A549 (cell line): ENCODE measurements at regions not wholly inside any gene's neighbourhood (a gene's known extent, or its start where the extent isn't known, plus 50 kb on each side); places are given as distances from the start of the nearest gene placed in this dataset.

Experiments
- ATAC-seq, 2 experiments: fragments of 200-7000 bp in 1 of 2; fragments of >200 bp in 1 of 2; cut with Nextera tagmentation in 1 of 2; cut with Tn5 transposase in 1 of 2; 3 replicates each; pipeline versions ENCODE4 v1.8.0 to v1.9.1; 2018 to 2020; ENCODE audit warnings: mild to moderate bottlenecking in 1 of 2, moderate library complexity in 1 of 2
- CTCF ChIA-PET: fragments of 300-600 bp; sonication (Branson Sonifier 250); formaldehyde crosslinking; extraction: SDS; loops from one replicate; lab custom pipeline; 2021; ENCODE audit warnings: antibody characterized with exemption, inconsistent platforms; lab: Yijun Ruan, JAX
- POLR2A ChIA-PET: fragments of 350-600 bp; formaldehyde crosslinking; extraction: SDS; loops from one replicate; lab custom pipeline; 2021; ENCODE audit warnings: antibody characterized with exemption, inconsistent platforms; lab: Yijun Ruan, JAX
- DNase-seq, 2 experiments: peaks; one replicate each; pipeline versions ENCODE4 v3.0.0 to v3.0.0-alpha.2; 2011 to 2016; ENCODE audit warnings: low read depth in 1 of 2, low spot score in 1 of 2
- FAIRE-seq: peaks from 2 replicates; lab custom pipeline; 2011; peaks lifted over from hg19 to GRCh38; lab: Jason Lieb, UNC
- H3K27ac ChIP-seq, 2 experiments: fragments of >200 bp; sonication (Bioruptor Twin); formaldehyde crosslinking; 3 replicates each; pipeline ENCODE4 v1.5.1; 2016 to 2017
- H3K4me1 ChIP-seq: fragments of >200 bp; sonication (Bioruptor Twin); formaldehyde crosslinking; 3 replicates; pipeline ENCODE4 v1.6.1; 2016
- H3K4me2 ChIP-seq: fragments of >200 bp; sonication (Bioruptor Twin); formaldehyde crosslinking; 3 replicates; pipeline ENCODE4 v1.6.1; 2016
- H3K4me3 ChIP-seq: fragments of >200 bp; sonication (Bioruptor Twin); formaldehyde crosslinking; 3 replicates; pipeline ENCODE4 v1.5.1; 2016
- H3K9me3 ChIP-seq: fragments of >200 bp; sonication (Bioruptor Twin); formaldehyde crosslinking; 3 replicates; pipeline ENCODE4 v1.6.1; 2016
- ATOH8 ChIP-seq: fragments of 250-450 bp; sonication (Bioruptor Pico); IDR thresholded peaks from 2 replicates; pipeline ENCODE4 v1.5.0; 2020; ENCODE audit warnings: low read depth, mild to moderate bottlenecking, moderate library complexity
- BHLHE40 ChIP-seq: IDR thresholded peaks from 2 replicates; pipeline ENCODE4 v1.6.1; 2012; ENCODE audit warnings: low read depth, low read length, inconsistent platforms
- CTCF ChIP-seq: fragments of >200 bp; sonication (Bioruptor Twin); formaldehyde crosslinking; IDR thresholded peaks from 3 replicates; pipeline ENCODE4 v1.5.1; 2016
- EHF ChIP-seq: fragments of 250-450 bp; sonication (Bioruptor Pico); IDR thresholded peaks from 2 replicates; pipeline ENCODE4 v1.5.0; 2020; ENCODE audit warnings: mild to moderate bottlenecking
- FOSL2 ChIP-seq, 2 experiments: fragments of 450-650 bp in 1 of 2; fragments of >200 bp in 1 of 2; sonication (Bioruptor Twin) in 1 of 2; formaldehyde crosslinking; IDR thresholded peaks; 2 replicates each; pipeline versions ENCODE4 v1.5.0 to v1.6.1; 2016 to 2020; ENCODE audit warnings: mild to moderate bottlenecking in 1 of 2, moderate library complexity in 1 of 2
- HDAC2 ChIP-seq: fragments of 200-600 bp; sonication (generic); IDR thresholded peaks from 2 replicates; pipeline ENCODE4 v1.6.1; 2016
- HOXB13 ChIP-seq: fragments of 250-450 bp; sonication (Bioruptor Pico); IDR thresholded peaks from 2 replicates; pipeline ENCODE4 v1.5.0; 2020; ENCODE audit warnings: low read depth, mild to moderate bottlenecking, moderate library complexity
- HOXB5 ChIP-seq: fragments of 250-450 bp; sonication (Bioruptor Pico); IDR thresholded peaks from 2 replicates; pipeline ENCODE4 v1.5.0; 2020; ENCODE audit warnings: mild to moderate bottlenecking, moderate library complexity
- JUN ChIP-seq, 2 experiments: fragments of >200 bp; sonication (Bioruptor Twin); formaldehyde crosslinking; IDR thresholded peaks; 2 replicates in 1 of 2; 3 replicates in 1 of 2; pipeline ENCODE4 v1.6.1; 2016 to 2017
- KDM5A ChIP-seq: fragments of 200-600 bp; sonication (generic); IDR thresholded peaks from 2 replicates; pipeline ENCODE4 v1.6.1; 2016; ENCODE audit warnings: antibody characterized with exemption, mild to moderate bottlenecking
- MAX ChIP-seq: IDR thresholded peaks from 2 replicates; pipeline ENCODE4 v1.6.1; 2012
- NR3C1 ChIP-seq: fragments of >200 bp; sonication (Bioruptor Twin); formaldehyde crosslinking; IDR thresholded peaks from 3 replicates; pipeline ENCODE4 v1.6.1; 2017
- PBX3 ChIP-seq: IDR thresholded peaks from 2 replicates; pipeline ENCODE4 v1.6.1; 2012
- POLR2A ChIP-seq: IDR thresholded peaks from 2 replicates; pipeline ENCODE4 v1.6.1; 2012; ENCODE audit warnings: mild to moderate bottlenecking, low read length
- RCOR1 ChIP-seq: fragments of 150-350 bp; IDR thresholded peaks from 2 replicates; pipeline ENCODE4 v1.6.1; 2014; ENCODE audit warnings: antibody characterized with exemption, low read length, low read depth
- REST ChIP-seq: fragments of 200-600 bp; sonication (generic); IDR thresholded peaks from 2 replicates; pipeline ENCODE4 v1.6.1; 2016; ENCODE audit warnings: antibody characterized with exemption, mild to moderate bottlenecking, moderate library complexity
- WGBS: methylation state at CpG from one replicate; pipeline ENCODE4 v1.1.6; 2017; ENCODE audit errors: missing lambda C conversion rate; 5-methylcytosine and 5-hydroxymethylcytosine counted together

- H3K27ac ChIP-seq, result no peak overlapping the region
- FAIRE-seq (no peak), ATAC-seq (no peak), DNase-seq (no peak)
- ChIA-PET POLR2A (no interaction called here), CTCF (no interaction called here)
- H3K9me3 ChIP-seq, result no peaks in the 10 kb centered on the region
- H3K4me1 ChIP-seq, result no peaks in the 10 kb centered on the region
- no peak overlapping the region for H3K4me2 ChIP-seq
- no peak overlapping the region for H3K4me3 ChIP-seq
- TF ChIP-seq KDM5A (no peak), EHF (CRISPR knock-in tag) (no peak), CTCF (no peak), JUN (IDR thresholded peaks at IDR 0.05) (no peak)
Observed at GRCh38 chr7:91346426-91346825, 82.2 kb downstream of the FZD1 start.

GRCh38 chr7:91347290-91347689, 83.1 kb downstream of the FZD1 start:
- FAIRE-seq (no peak), ATAC-seq (no peak), DNase-seq (no peak)
- H3K4me2 ChIP-seq, result no peak overlapping the region
- ChIA-PET CTCF (no interaction called here), POLR2A (no interaction called here)
- TF ChIP-seq NR3C1 (no peak), REST (no peak), MAX (no peak), HOXB13 (no peak), POLR2A (no peak), PBX3 (no peak), RCOR1 (no peak)
- WGBS, result 21% methylated on average over 3 of the region's 3 CpGs
- no peak overlapping the region for H3K4me3 ChIP-seq
- no peak overlapping the region for H3K27ac ChIP-seq
- no peaks in the 10 kb centered on the region for H3K4me1 ChIP-seq
- no peaks in the 10 kb centered on the region for H3K9me3 ChIP-seq

GRCh38 chr7:91348711-91349110, 84.5 kb downstream of the FZD1 start:
- H3K4me1 ChIP-seq, result no peaks in the 10 kb centered on the region
- DNase-seq (no peak), ATAC-seq (no peak), FAIRE-seq (no peak)
- H3K4me2 ChIP-seq, result no peak overlapping the region
- H3K27ac ChIP-seq, result no peak overlapping the region
- TF ChIP-seq FOSL2 (IDR thresholded peaks at IDR 0.05) (no peak), FOSL2 (CRISPR knock-in tag; IDR thresholded peaks at IDR 0.05) (no peak), BHLHE40 (no peak), HOXB5 (CRISPR knock-in tag) (no peak), ATOH8 (CRISPR knock-in tag) (no peak), HDAC2 (no peak)
- CTCF ChIA-PET, result no interaction called here
- H3K9me3 ChIP-seq, result no peaks in the 10 kb centered on the region
- POLR2A ChIA-PET, result no interaction called here
- no peak overlapping the region for H3K4me3 ChIP-seq
